Endothelial cell of umbilical vein (primary cell): ENCODE measurements at regions not wholly inside any gene's neighbourhood (a gene's known extent, or its start where the extent isn't known, plus 50 kb on each side); places are given as distances from the start of the nearest gene placed in this dataset.

Experiments
- BruUV-seq: library from RNA; stranded (reverse); fragments of 400-500 nt; replicated peaks from 2 replicates; lab custom pipeline; 2021; lab: Mats Ljungman, UMichigan
- CTCF ChIA-PET: fragments of 300-600, 350-600 bp; sonication (Branson Sonifier 250); formaldehyde crosslinking; loops from one replicate; lab custom pipeline; 2021; ENCODE audit warnings: antibody characterized with exemption, inconsistent platforms; lab: Charles Lee
- POLR2A ChIA-PET: fragments of 300-600, 350-600 bp; sonication (Branson Sonifier 250); formaldehyde crosslinking; loops from one replicate; lab custom pipeline; 2021; ENCODE audit warnings: antibody characterized with exemption, inconsistent platforms; lab: Charles Lee
- DNase-seq: peaks from one replicate; pipeline ENCODE4 v3.0.0-alpha.2; 2011; ENCODE audit warnings: low read depth, low spot score
- FAIRE-seq: peaks from 2 replicates; lab custom pipeline; 2011; peaks lifted over from hg19 to GRCh38; lab: Jason Lieb, UNC
- H2AFZ ChIP-seq: 2 replicates; pipeline ENCODE4 v1.6.0; 2012; ENCODE audit warnings: low read depth, low read length, control low read depth, inconsistent platforms
- H3K27ac ChIP-seq: 2 replicates; pipeline ENCODE4 v1.5.1; 2011; ENCODE audit warnings: low read depth, mild to moderate bottlenecking, control low read depth, low read length, moderate library complexity; ENCODE audit not compliant: insufficient read depth
- H3K27me3 ChIP-seq, 2 experiments: 2 replicates each; pipeline versions ENCODE4 v1.6.0 to v1.6.1; 2011; ENCODE audit warnings: low read length in 2 of 2, mixed read lengths in 1 of 2; ENCODE audit not compliant: control insufficient read depth in 2 of 2, insufficient read depth in 2 of 2
- H3K36me3 ChIP-seq, 2 experiments: 2 replicates in 1 of 2; 3 replicates in 1 of 2; pipeline ENCODE4 v1.5.1; 2011; ENCODE audit warnings: low read length in 2 of 2, mild to moderate bottlenecking in 1 of 2, moderate library complexity in 1 of 2; ENCODE audit not compliant: control insufficient read depth in 2 of 2, insufficient read depth in 2 of 2; ENCODE audit errors: extremely low read depth in 1 of 2
- H3K4me1 ChIP-seq: 3 replicates; pipeline ENCODE4 v1.5.1; 2011; ENCODE audit warnings: mild to moderate bottlenecking, low read length; ENCODE audit not compliant: control insufficient read depth, insufficient read depth; ENCODE audit errors: extremely low read depth
- H3K4me2 ChIP-seq: 2 replicates; pipeline ENCODE4 v1.6.1; 2011; ENCODE audit warnings: low read length, control low read depth, mixed read lengths; ENCODE audit not compliant: insufficient read depth
- H3K4me3 ChIP-seq, 3 experiments: fragments of 200-600 bp in 1 of 3; sonication (generic), shearing (Covaris generic) in 1 of 3; replicated peaks in 1 of 3; 2 replicates each; pipeline ENCODE4 v1.5.1; 2011 to 2016; ENCODE audit warnings: control low read depth in 3 of 3, low read length in 3 of 3, mild to moderate bottlenecking in 2 of 3, inconsistent platforms in 1 of 3, low read depth in 1 of 3, moderate library complexity in 1 of 3; ENCODE audit not compliant: insufficient read depth in 1 of 3
- H3K79me2 ChIP-seq: 2 replicates; pipeline ENCODE4 v1.6.0; 2012; ENCODE audit warnings: low read length, inconsistent platforms; ENCODE audit not compliant: control insufficient read depth, insufficient read depth
- H3K9ac ChIP-seq: replicated peaks from 2 replicates; pipeline ENCODE3; 2011; ENCODE audit warnings: low read length, control low read depth; ENCODE audit not compliant: insufficient read depth; ENCODE audit errors: extremely low read depth
- H3K9me1 ChIP-seq: replicated peaks from 3 replicates; pipeline ENCODE4 v1.6.0; 2011; ENCODE audit warnings: mild to moderate bottlenecking, low read length; ENCODE audit not compliant: control insufficient read depth, insufficient read depth; ENCODE audit errors: extremely low read depth
- H3K9me3 ChIP-seq: replicated peaks from 2 replicates; pipeline ENCODE4 v1.5.1; 2012; ENCODE audit warnings: low read length, inconsistent platforms; ENCODE audit not compliant: control insufficient read depth, insufficient read depth
- H4K20me1 ChIP-seq: replicated peaks from 2 replicates; pipeline ENCODE3; 2011; ENCODE audit warnings: mild to moderate bottlenecking, low read length; ENCODE audit not compliant: control insufficient read depth, insufficient read depth; ENCODE audit errors: extremely low read depth
- CTCF ChIP-seq, 2 donors: IDR thresholded peaks; 1 replicate in 1 of 2; 2 replicates in 1 of 2; pipeline ENCODE4 v1.5.1; 2011; ENCODE audit warnings: low read length in 2 of 2, mild to moderate bottlenecking in 2 of 2, moderate library complexity in 2 of 2, control low read depth in 1 of 2, inconsistent platforms in 1 of 2, low read depth in 1 of 2; ENCODE audit not compliant: insufficient read depth in 1 of 2; ENCODE audit errors: extremely low read depth in 1 of 2
- EZH2 ChIP-seq: IDR thresholded peaks from 2 replicates; pipeline ENCODE4 v1.6.1; 2012; ENCODE audit warnings: borderline replicate concordance, low read depth, mild to moderate bottlenecking, moderate library complexity, low read length, inconsistent platforms; ENCODE audit not compliant: severe bottlenecking
- FOS ChIP-seq: IDR thresholded peaks from 2 replicates; pipeline ENCODE4 v1.6.1; 2011; ENCODE audit warnings: mild to moderate bottlenecking, low read length, moderate library complexity, borderline replicate concordance; ENCODE audit not compliant: insufficient read depth
- GATA2 ChIP-seq: IDR thresholded peaks from 2 replicates; pipeline ENCODE4 v1.7.0; 2011; ENCODE audit warnings: low read depth, mild to moderate bottlenecking, moderate library complexity, mixed read lengths, low read length; ENCODE audit not compliant: insufficient read length, insufficient read depth
- JUN ChIP-seq: IDR thresholded peaks from 2 replicates; pipeline ENCODE4 v1.6.1; 2011; ENCODE audit warnings: borderline replicate concordance, low read depth; ENCODE audit not compliant: insufficient read length, insufficient read depth
- MAX ChIP-seq: IDR thresholded peaks from 2 replicates; pipeline ENCODE4 v1.6.1; 2011; ENCODE audit not compliant: insufficient read depth, insufficient read length
- MYC ChIP-seq: IDR thresholded peaks from one replicate; pipeline ENCODE4 v1.6.1; 2011; ENCODE audit warnings: mild to moderate bottlenecking, low read depth, low read length
- POLR2A ChIP-seq: IDR thresholded peaks from 2 replicates; pipeline ENCODE4 v1.6.1; 2012; ENCODE audit warnings: low read depth, mild to moderate bottlenecking, control low read depth, low read length
- POLR2AphosphoS5 ChIP-seq: IDR thresholded peaks from 2 replicates; pipeline ENCODE4 v1.6.1; 2012; ENCODE audit warnings: low read depth, mild to moderate bottlenecking, control low read depth, low read length, moderate library complexity; ENCODE audit not compliant: insufficient read depth
- dilution Hi-C: fragments of 300-500 bp; cut with MboI; formaldehyde crosslinking; loops from one replicate; pipeline ENCODE4 v1.15.0; 2019; ENCODE audit warnings: low sequenced_read_pairs; ENCODE audit not compliant: extremely low pct_ligation_motif_present
- intact Hi-C: fragments of 100-400 bp; cut with micrococcal nuclease; formaldehyde crosslinking; loops from one replicate; pipeline ENCODE4 v1.10.0; 2022

GRCh38 chr3:147256739-147257138 is 149.6 kb downstream of the ZIC4 start:
- Histone ChIP-seq H3K9ac (no peak overlapping the region), H3K4me3 (no peak overlapping the region), H3K4me1 (no peaks in the 10 kb centered on the region), H3K36me3 (no peaks in the 10 kb centered on the region), H3K9me1 (no peaks in the 10 kb centered on the region), H3K4me2 (no peak overlapping the region), H3K9me3 (no peaks in the 10 kb centered on the region), H3K27me3 (no peaks in the 10 kb centered on the region), H4K20me1 (no peaks in the 10 kb centered on the region), H3K27ac (no peak overlapping the region), H3K79me2 (no peaks in the 10 kb centered on the region), H2AFZ (no peak overlapping the region)
- DNase-seq (no peak), FAIRE-seq (no peak)
- CTCF ChIA-PET = interaction anchor here (1.0 to 1.1 kb wide), 3 partner anchors 9 to 438 kb away, joined by 3 read pairs; no protein-coding TSS in a partner anchor
- TF ChIP-seq MAX = no peak
- no peak for TF ChIP-seq CTCF (IDR thresholded peaks at IDR 0.05; ENCODE audit: extremely low read depth in 1 of 2, insufficient read depth in 1 of 2, low read depth in 1 of 2, low read length in 2 of 2)
- no peak for TF ChIP-seq POLR2A
- no peak for TF ChIP-seq GATA2
- no peak for TF ChIP-seq EZH2
- TF ChIP-seq JUN = no peak
- no peak for TF ChIP-seq POLR2AphosphoS5
- no peak for TF ChIP-seq MYC
- TF ChIP-seq FOS = no peak
- POLR2A ChIA-PET = no interaction called here
- intact Hi-C loops = no loop called here
- dilution Hi-C loops = no loop called here
- BruUV-seq = no TSS peak
